K562 (cell line): ENCODE measurements at regions not wholly inside any gene's neighbourhood (a gene's known extent, or its start where the extent isn't known, plus 50 kb on each side); places are given as distances from the start of the nearest gene placed in this dataset.

ENCODE experiments used
- ATAC-seq: fragments of 200-7000 bp; cut with Tn5 transposase; 3 replicates; pipeline ENCODE4 v1.9.1; 2020; ENCODE audit warnings: moderate library complexity
- BruUV-seq: library from RNA; stranded (reverse); fragments of 400-500 nt; replicated peaks from 2 replicates; lab custom pipeline; 2021; lab: Mats Ljungman, UMichigan
- CTCF ChIA-PET: fragments of 300-600 bp; formaldehyde crosslinking; extraction: SDS; loops from one replicate; lab custom pipeline; 2021; ENCODE audit warnings: low intra/inter-chr PET ratio; lab: Yijun Ruan, JAX
- POLR2A ChIA-PET: fragments of 300-600, 350-650 bp; sonication (Branson Sonifier 250); formaldehyde crosslinking; extraction: SDS; loops from one replicate; lab custom pipeline; 2021; ENCODE audit warnings: antibody characterized with exemption, inconsistent platforms; lab: Yijun Ruan, JAX
- DNase-seq, 4 experiments: peaks; one replicate each; pipeline versions ENCODE4 v3.0.0 to v3.0.0-alpha.2; 2011 to 2018; ENCODE audit warnings: low spot score in 3 of 4, mixed read lengths in 3 of 4; ENCODE audit errors: extremely low read depth in 1 of 4
- FAIRE-seq: peaks from 2 replicates; lab custom pipeline; 2011; peaks lifted over from hg19 to GRCh38; lab: Jason Lieb, UNC
- H2AFZ ChIP-seq: 2 replicates; pipeline ENCODE4 v1.6.0; 2011; ENCODE audit warnings: low read depth, low read length, control low read depth, inconsistent platforms
- H3K27ac ChIP-seq: fragments of 200-600 bp; 3 replicates; pipeline ENCODE4 v1.8.0; 2011; ENCODE audit warnings: low read depth, mild to moderate bottlenecking, control low read depth, inconsistent platforms, low read length, moderate library complexity, mixed read lengths; ENCODE audit errors: extremely low read depth
- H3K27me3 ChIP-seq, 2 experiments: fragments of 300-600 bp in 1 of 2; 2 replicates in 1 of 2; 3 replicates in 1 of 2; pipeline versions ENCODE4 v1.6.0 to v1.8.0; 2011; ENCODE audit warnings: inconsistent platforms in 2 of 2, low read length in 2 of 2, mild to moderate bottlenecking in 1 of 2, mixed read lengths in 1 of 2, moderate library complexity in 1 of 2; ENCODE audit not compliant: control insufficient read depth in 2 of 2, insufficient read depth in 2 of 2
- H3K36me3 ChIP-seq: fragments of 300-600 bp; 3 replicates; pipeline ENCODE4 v1.8.0; 2011; ENCODE audit warnings: mild to moderate bottlenecking, low read length, inconsistent platforms; ENCODE audit not compliant: control insufficient read depth, insufficient read depth
- H3K4me1 ChIP-seq, 2 experiments: fragments of 200-600 bp in 1 of 2; replicated peaks in 1 of 2; 2 replicates in 1 of 2; 3 replicates in 1 of 2; pipeline versions ENCODE4 v1.5.1 to v1.8.0; 2011; ENCODE audit warnings: inconsistent platforms in 2 of 2, low read length in 2 of 2, mild to moderate bottlenecking in 1 of 2, mixed read lengths in 1 of 2, moderate library complexity in 1 of 2; ENCODE audit not compliant: control insufficient read depth in 2 of 2, insufficient read depth in 2 of 2
- H3K4me2 ChIP-seq: 2 replicates; pipeline ENCODE4 v1.6.1; 2011; ENCODE audit warnings: low read length, control low read depth, inconsistent platforms, mixed read lengths; ENCODE audit not compliant: insufficient read depth
- H3K4me3 ChIP-seq: fragments of 200-600 bp; sonication (generic), shearing (Covaris generic); 2 replicates; pipeline ENCODE4 v1.5.1; 2016; ENCODE audit warnings: control low read depth, inconsistent platforms
- H3K79me2 ChIP-seq: fragments of 200-600 bp; 3 replicates; pipeline ENCODE4 v1.8.0; 2011; ENCODE audit warnings: low read length, inconsistent platforms; ENCODE audit not compliant: control insufficient read depth, insufficient read depth
- H3K9ac ChIP-seq, 2 experiments: 2 replicates each; pipeline versions ENCODE4 v1.6.0 to v1.6.1; 2011; ENCODE audit warnings: low read depth in 2 of 2, low read length in 2 of 2, control low read depth in 1 of 2, inconsistent platforms in 1 of 2, mild to moderate bottlenecking in 1 of 2, mixed read lengths in 1 of 2; ENCODE audit not compliant: insufficient read depth in 1 of 2
- H3K9me1 ChIP-seq: one replicate; pipeline ENCODE4 v1.6.0; 2011; ENCODE audit warnings: inconsistent platforms, mild to moderate bottlenecking, low read length, moderate library complexity; ENCODE audit not compliant: control insufficient read depth, insufficient read depth
- H3K9me3 ChIP-seq: replicated peaks from 2 replicates; pipeline ENCODE4 v1.5.1; 2011; ENCODE audit warnings: low read depth, low read length, inconsistent platforms; ENCODE audit not compliant: control insufficient read depth, insufficient read depth
- H4K20me1 ChIP-seq: replicated peaks from 2 replicates; pipeline ENCODE4 v1.6.1; 2011; ENCODE audit warnings: low read length, inconsistent platforms, mixed read lengths; ENCODE audit not compliant: control insufficient read depth, insufficient read depth
- C11orf30 ChIP-seq: fragments of 450-650 bp; IDR thresholded peaks from 2 replicates; pipeline ENCODE4 v1.6.1; 2016; ENCODE audit warnings: low read depth, mild to moderate bottlenecking
- FUS ChIP-seq: fragments of 200-400 bp; formaldehyde crosslinking; optimal IDR thresholded peaks from 2 replicates; pipeline ENCODE3; 2017; ENCODE audit warnings: low read depth, low read length
- HSF4 ChIP-seq: fragments of 250-450 bp; sonication (Bioruptor Pico); IDR thresholded peaks from 2 replicates; pipeline ENCODE4 v2.1.2; 2022; ENCODE audit warnings: mild to moderate bottlenecking, moderate library complexity, borderline replicate concordance
- IFI16 ChIP-seq: fragments of 250-450 bp; sonication (Bioruptor Pico); IDR thresholded peaks from 2 replicates; pipeline ENCODE4 v2.1.2; 2022; ENCODE audit warnings: mild to moderate bottlenecking, inconsistent platforms
- MCM7 ChIP-seq, 2 experiments: fragments of 450-650 bp; IDR thresholded peaks; 2 replicates each; pipeline ENCODE4 v1.6.1; 2016 to 2018
- NFYB ChIP-seq: IDR thresholded peaks from 2 replicates; pipeline ENCODE4 v1.6.1; 2011; ENCODE audit warnings: mild to moderate bottlenecking, moderate library complexity; ENCODE audit not compliant: insufficient read length; ENCODE audit errors: extremely low read depth
- SMAD1 ChIP-seq: fragments of 150-350 bp; IDR thresholded peaks from 2 replicates; pipeline ENCODE4 v1.6.1; 2014; ENCODE audit warnings: low read length, low read depth; ENCODE audit not compliant: partially characterized antibody
- ZKSCAN8 ChIP-seq: fragments of 200-800 bp; sonication (Bioruptor generic); IDR thresholded peaks from 2 replicates; pipeline ENCODE4 v1.6.1; 2016; ENCODE audit warnings: missing genetic modification characterization, missing compliant biosample characterization
- ZNF263 ChIP-seq: sonication (generic); formaldehyde crosslinking; IDR thresholded peaks from 2 replicates; pipeline ENCODE4 v1.8.0; 2022; ENCODE audit warnings: mild to moderate bottlenecking, missing genetic modification reagents, borderline replicate concordance
- ZNF431 ChIP-seq: sonication (generic); formaldehyde crosslinking; IDR thresholded peaks from 2 replicates; pipeline ENCODE4 v1.8.0; 2022; ENCODE audit warnings: mild to moderate bottlenecking, missing genetic modification reagents
- WGBS: fragments of 100-300 bp; shearing (Covaris generic); methylation state at CpG from one replicate; pipeline ENCODE4 v1.1.6; 2016; ENCODE audit warnings: low coverage, mixed read lengths; ENCODE audit not compliant: insufficient coverage; ENCODE audit errors: missing lambda C conversion rate; 5-methylcytosine and 5-hydroxymethylcytosine counted together
- in situ Hi-C: fragments of 300-500 bp; cut with MboI; formaldehyde crosslinking; loops from 4 replicates; pipeline ENCODE4 v1.15.0; 2018; ENCODE audit warnings: inconsistent platforms, mixed read lengths
- intact Hi-C: fragments of 100-400 bp; cut with micrococcal nuclease; formaldehyde crosslinking; loops from 2 replicates; pipeline ENCODE4 v1.14.2; 2022
- TF ChIP-seq, protein P1 (sequence below): fragments of 250-450 bp; sonication (Bioruptor Pico); IDR thresholded peaks from 2 replicates; pipeline ENCODE4 v1.8.0; 2022; ENCODE audit warnings: inconsistent platforms, mild to moderate bottlenecking, moderate library complexity, borderline replicate concordance
- TF ChIP-seq, protein P2 (sequence below): sonication (generic); formaldehyde crosslinking; IDR thresholded peaks from 2 replicates; pipeline ENCODE4 v1.8.1; 2023; ENCODE audit warnings: missing genetic modification reagents, mild to moderate bottlenecking, borderline replicate concordance

DNA sequence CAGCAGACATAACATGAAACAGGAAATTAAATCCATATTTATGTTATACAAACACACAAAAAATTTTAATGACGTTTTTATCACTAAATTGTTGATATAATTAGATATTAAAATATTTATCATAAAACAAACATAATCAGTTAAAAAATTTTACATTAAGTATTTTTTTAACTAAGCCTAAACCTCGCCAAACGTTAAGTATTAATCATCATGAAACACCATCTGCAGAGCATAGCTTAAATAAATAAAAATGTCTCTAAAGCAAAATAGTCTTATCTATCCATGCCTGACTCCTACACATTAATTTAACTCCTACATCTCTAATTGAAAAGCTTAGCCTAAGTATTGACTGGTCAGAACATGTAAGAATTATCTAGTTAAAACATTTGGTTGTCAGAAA, 271.6 kb upstream of the RND3 start:
- Histone ChIP-seq H3K79me2 (no peaks in the 10 kb centered on the region), H3K27ac (no peak overlapping the region), H4K20me1 (no peaks in the 10 kb centered on the region), H3K9me3 (no peaks in the 10 kb centered on the region), H2AFZ (no peak overlapping the region), H3K36me3 (no peaks in the 10 kb centered on the region), H3K4me3 (no peak overlapping the region), H3K27me3 (no peaks in the 10 kb centered on the region), H3K4me2 (no peak overlapping the region), H3K4me1 (no peaks in the 10 kb centered on the region), H3K9ac (no peak overlapping the region), H3K9me1 (no peaks in the 10 kb centered on the region)
- DNase-seq (no peak), ATAC-seq (no peak), FAIRE-seq (no peak)
- 0% methylated on average over 3 of the region's 3 CpGs for WGBS
- TF ChIP-seq ZNF263 (CRISPR knock-in tag) (no peak), FUS (no peak), NFYB (no peak)
- intact Hi-C loops (no loop called here), in situ Hi-C loops (no loop called here)
- no TSS peak for BruUV-seq
- ChIA-PET POLR2A (no interaction called here), CTCF (no interaction called here)

DNA sequence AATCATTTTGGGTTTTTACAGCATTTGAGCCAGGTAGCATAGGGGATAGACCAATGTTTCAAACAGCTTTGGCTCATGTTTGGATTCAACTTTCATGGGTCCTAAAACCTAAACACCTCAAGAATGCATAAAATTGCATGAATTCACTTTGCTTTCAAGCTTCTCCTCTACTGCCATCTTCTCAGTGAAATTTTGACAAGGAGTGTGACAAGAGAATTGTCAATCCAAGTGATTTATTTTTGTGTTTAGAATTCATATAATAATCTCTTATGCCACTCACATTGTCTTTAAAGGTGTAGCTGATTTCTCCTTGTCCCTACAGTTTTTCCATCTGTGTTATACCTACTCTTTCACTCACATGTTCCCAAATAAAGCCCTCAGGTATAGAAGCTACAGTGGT, 264.8 kb upstream of the RND3 start:
- no peak overlapping the region for H2AFZ ChIP-seq
- in situ Hi-C loops (no loop called here), intact Hi-C loops (no loop called here)
- no peak overlapping the region for H3K4me3 ChIP-seq
- H3K9me3 ChIP-seq, result no peaks in the 10 kb centered on the region
- H3K4me1 ChIP-seq, result no peaks in the 10 kb centered on the region
- FAIRE-seq (no peak), DNase-seq (no peak), ATAC-seq (no peak)
- H3K9me1 ChIP-seq, result no peaks in the 10 kb centered on the region
- no peaks in the 10 kb centered on the region for H3K27me3 ChIP-seq
- CTCF ChIA-PET, result no interaction called here
- POLR2A ChIA-PET, result no interaction called here
- no peaks in the 10 kb centered on the region for H3K36me3 ChIP-seq
- H4K20me1 ChIP-seq, result no peaks in the 10 kb centered on the region
- no peak overlapping the region for H3K27ac ChIP-seq
- H3K79me2 ChIP-seq, result no peaks in the 10 kb centered on the region
- no TSS peak for BruUV-seq
- no peak overlapping the region for H3K9ac ChIP-seq
- H3K4me2 ChIP-seq, result no peak overlapping the region
- no peak for TF ChIP-seq HSF4 (CRISPR knock-in tag)
- TF ChIP-seq ZNF431 (CRISPR knock-in tag), result no peak
- no peak for TF ChIP-seq IFI16
- TF ChIP-seq SMAD1, result no peak
- TF ChIP-seq, protein P1, sequence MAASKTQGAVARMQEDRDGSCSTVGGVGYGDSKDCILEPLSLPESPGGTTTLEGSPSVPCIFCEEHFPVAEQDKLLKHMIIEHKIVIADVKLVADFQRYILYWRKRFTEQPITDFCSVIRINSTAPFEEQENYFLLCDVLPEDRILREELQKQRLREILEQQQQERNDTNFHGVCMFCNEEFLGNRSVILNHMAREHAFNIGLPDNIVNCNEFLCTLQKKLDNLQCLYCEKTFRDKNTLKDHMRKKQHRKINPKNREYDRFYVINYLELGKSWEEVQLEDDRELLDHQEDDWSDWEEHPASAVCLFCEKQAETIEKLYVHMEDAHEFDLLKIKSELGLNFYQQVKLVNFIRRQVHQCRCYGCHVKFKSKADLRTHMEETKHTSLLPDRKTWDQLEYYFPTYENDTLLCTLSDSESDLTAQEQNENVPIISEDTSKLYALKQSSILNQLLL (CRISPR knock-in tag), result no peak
- no peak for TF ChIP-seq ZKSCAN8 (CRISPR knock-in tag)
- TF ChIP-seq, protein P2, sequence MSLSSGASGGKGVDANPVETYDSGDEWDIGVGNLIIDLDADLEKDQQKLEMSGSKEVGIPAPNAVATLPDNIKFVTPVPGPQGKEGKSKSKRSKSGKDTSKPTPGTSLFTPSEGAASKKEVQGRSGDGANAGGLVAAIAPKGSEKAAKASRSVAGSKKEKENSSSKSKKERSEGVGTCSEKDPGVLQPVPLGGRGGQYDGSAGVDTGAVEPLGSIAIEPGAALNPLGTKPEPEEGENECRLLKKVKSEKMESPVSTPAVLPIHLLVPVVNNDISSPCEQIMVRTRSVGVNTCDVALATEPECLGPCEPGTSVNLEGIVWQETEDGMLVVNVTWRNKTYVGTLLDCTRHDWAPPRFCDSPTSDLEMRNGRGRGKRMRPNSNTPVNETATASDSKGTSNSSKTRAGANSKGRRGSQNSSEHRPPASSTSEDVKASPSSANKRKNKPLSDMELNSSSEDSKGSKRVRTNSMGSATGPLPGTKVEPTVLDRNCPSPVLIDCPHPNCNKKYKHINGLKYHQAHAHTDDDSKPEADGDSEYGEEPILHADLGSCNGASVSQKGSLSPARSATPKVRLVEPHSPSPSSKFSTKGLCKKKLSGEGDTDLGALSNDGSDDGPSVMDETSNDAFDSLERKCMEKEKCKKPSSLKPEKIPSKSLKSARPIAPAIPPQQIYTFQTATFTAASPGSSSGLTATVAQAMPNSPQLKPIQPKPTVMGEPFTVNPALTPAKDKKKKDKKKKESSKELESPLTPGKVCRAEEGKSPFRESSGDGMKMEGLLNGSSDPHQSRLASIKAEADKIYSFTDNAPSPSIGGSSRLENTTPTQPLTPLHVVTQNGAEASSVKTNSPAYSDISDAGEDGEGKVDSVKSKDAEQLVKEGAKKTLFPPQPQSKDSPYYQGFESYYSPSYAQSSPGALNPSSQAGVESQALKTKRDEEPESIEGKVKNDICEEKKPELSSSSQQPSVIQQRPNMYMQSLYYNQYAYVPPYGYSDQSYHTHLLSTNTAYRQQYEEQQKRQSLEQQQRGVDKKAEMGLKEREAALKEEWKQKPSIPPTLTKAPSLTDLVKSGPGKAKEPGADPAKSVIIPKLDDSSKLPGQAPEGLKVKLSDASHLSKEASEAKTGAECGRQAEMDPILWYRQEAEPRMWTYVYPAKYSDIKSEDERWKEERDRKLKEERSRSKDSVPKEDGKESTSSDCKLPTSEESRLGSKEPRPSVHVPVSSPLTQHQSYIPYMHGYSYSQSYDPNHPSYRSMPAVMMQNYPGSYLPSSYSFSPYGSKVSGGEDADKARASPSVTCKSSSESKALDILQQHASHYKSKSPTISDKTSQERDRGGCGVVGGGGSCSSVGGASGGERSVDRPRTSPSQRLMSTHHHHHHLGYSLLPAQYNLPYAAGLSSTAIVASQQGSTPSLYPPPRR (CRISPR knock-in tag), result no peak
- TF ChIP-seq MCM7 (IDR thresholded peaks at IDR 0.05), result no peak
- TF ChIP-seq C11orf30, result no peak
